NCI-H2081 treated with DMSO at 0.1 percent for 48 hours (cell line): ENCODE measurements at regions not wholly inside any gene's neighbourhood (a gene's known extent, or its start where the extent isn't known, plus 50 kb on each side); places are given as distances from the start of the nearest gene placed in this dataset.

Experiments used
- DNase-seq: peaks from one replicate; lab custom pipeline; 2025; lab: John Stamatoyannopoulos, UW

- DNase-seq: peak; percentile 41
Measured at GRCh38 chr13:91167706-91168385, 179.6 kb upstream of the MIR17HG start.

GRCh38 chr13:91168386-91168711 lies 179.1 kb upstream of the MIR17HG start:
- DNase-seq: no peak

DNA sequence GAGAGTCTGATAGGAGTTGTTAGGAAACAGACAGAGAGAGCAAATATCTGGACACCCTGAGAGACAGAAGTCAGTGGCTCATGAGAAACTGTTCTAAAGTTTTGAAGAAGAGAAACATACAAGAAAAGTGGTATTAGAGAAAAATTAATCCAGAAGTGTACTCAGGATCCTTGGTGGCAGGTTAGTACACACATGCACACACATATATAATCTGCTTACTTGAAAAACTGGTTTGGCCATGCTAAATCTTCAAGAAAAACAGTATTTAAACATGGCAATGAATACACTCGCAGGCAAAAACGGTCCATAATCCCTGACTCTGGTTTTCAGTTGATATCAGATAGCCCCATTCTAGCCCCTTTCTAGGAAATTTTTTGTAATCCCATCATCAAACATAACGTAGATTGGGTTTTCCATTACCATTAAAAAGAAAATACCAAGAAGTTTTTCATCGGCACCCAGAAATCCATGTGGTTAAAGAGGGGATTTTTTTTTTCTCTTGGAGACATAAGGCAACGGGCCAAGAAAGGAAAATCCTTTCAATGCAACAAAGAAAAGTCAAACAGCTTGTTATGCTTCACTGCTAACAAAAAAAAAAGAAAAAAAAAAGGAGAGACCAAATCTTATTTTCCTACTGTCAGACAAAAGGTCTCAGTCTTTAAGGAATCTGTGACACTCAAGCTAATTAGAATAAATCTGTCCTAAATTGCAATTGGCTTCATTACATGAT lies 178.0 kb upstream of the MIR17HG start:
- DNase-seq: no peak

- DNase-seq: no peak
Measured at GRCh38 chr13:91172160-91172559, 175.3 kb upstream of the MIR17HG start.

DNA sequence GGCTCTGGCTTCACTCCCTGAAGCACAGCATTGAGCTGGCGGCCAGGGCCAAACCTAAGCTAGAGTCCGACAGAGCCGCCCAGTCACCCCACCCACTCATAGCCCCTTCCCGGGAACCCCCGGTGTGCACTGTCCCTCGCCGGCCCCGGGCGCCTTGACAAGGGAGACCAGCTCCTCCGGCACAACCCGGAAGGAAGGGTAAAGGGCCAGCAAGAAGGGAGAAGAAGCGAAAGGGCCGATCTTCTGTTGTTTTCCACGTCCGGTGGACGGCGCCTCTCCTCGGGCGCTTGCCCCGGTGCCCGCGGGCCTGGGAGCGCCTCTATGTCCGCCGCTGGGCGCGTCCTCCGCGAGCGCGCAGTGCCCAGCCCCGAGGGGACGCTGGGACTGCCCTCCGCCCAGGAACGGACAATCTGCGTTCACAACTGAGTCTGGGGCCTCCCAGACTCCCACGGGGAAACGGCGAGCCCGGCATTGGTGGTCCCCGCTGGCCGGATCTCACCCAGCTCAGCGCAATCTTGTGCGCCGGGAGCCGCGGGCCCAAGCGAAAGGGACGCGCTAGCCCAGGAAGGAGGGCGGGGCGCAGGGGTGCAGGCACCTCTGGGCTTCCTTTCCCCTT lies 172.5 kb upstream of the MIR17HG start:
- DNase-seq: no peak

GRCh38 chr13:91178099-91178498 lies 169.4 kb upstream of the MIR17HG start:
- no peak for DNase-seq

DNA sequence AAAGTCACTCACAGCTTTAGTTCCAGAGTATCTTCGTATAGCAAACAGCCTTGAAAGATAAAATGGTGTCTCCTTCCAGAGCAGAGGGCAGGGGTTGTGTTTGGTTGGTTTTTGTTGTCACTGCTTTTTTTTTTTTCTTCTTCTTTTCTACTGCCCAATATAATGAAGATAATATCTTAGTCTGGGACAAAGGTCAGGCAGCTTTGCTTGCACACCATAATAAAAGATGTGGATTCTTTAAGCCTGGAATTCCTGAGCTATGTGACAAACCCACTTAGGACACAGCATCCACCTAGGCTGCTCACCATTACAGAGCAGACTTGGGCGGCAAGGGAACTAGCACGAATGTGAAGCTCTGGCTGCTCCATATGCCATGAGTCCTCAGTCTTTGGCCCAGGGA lies 165.6 kb upstream of the MIR17HG start:
- DNase-seq: no peak

DNA sequence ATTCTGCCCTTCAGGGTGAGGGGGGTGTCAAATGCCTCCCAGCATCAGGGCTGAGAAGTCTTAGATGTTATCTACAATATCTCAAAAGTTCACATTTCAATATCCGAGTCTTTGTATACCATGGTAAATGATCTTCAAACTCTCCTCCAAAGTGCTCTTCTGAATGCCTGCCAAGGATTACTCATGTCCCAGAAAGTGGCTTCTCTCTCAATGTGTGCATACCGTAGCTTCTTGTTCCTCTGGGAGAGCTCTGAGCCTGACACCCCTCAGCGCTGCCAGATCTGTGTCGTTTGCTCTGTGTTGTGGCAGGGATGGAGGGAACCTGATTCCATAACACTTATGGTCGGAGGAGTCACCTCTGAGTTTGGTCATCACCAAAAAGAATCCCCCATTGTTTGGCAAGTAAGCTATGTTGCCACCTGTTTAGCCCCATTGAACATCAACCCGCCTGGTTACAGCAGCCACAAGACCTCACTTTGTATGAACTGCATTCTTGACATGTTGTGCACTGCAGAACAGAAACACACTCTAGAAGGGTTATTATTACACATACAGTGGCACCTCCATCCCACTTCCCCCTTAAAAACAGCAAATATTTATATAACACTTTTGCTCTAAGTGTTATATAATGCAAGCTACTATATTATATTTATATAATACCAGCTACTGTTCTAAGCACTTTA lies 163.1 kb upstream of the MIR17HG start:
- no peak for DNase-seq

DNA sequence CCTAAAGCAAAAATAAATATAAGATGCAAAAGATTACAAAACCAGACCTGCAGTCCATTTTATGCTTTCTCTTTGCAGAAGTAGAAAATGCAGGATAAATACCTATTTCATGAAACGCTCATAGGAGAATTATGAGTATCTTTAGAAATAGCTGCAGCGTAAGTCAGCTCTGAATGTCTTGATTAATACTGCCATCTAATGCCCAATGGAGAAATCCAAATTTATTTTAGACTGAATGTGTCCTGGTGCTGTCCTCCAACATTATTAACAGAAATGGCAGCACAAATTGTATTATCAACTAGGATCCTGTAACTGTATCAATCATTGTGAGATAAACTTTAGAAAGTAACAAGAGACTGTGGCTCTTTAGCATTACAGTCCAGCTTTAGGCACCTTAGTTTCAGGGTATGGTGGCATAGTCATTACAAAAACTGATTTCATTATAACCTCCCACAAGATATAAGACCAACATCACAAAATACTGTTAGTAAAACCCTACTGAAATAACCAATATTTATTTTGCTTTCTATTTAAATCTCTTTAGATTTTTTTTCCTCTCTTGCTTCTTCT lies 162.1 kb upstream of the MIR17HG start:
- DNase-seq: peak; percentile 2

DNA sequence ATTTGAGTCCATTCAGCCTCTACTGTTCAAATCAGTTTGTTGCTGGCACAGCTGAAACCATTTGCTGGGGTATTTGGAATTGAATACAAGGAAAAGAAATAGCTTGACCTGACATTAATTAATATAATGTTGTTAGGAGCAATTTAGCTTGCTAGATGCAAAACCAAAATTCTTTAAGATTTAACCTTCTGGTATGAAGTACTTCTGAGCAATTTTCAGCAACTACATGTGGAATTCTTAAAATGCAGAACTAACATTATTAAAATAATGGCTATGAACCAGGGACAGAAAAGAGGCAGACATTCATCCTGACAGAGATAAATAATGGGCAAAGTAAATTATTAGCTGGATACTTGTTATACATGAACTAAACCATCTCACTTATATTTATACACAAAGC lies 160.0 kb upstream of the MIR17HG start:
- DNase-seq: no peak

- no peak for DNase-seq
Measured at GRCh38 chr13:91189506-91189905, 158.0 kb upstream of the MIR17HG start.

DNA sequence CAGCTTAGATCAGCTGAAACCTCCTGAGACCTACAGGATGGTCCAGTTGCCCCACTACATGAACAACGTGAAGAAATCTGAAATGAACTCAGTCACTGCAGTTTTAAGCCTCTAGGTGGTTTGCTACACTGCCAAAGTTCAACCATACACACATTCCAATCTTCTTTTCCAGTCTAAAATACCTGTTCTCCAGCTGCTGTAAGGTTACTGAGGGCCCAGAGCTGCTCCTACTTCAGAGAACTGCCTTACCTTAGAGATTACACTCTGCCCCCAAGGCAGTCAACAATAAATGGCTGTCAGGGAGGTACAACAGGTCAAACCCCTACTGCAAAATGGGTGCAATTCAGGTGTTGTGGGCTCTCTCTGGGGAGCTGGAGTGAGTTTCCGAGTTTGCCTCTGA lies 154.1 kb upstream of the MIR17HG start:
- no peak for DNase-seq

GRCh38 chr13:91195789-91196188 lies 151.7 kb upstream of the MIR17HG start:
- DNase-seq: no peak

DNA sequence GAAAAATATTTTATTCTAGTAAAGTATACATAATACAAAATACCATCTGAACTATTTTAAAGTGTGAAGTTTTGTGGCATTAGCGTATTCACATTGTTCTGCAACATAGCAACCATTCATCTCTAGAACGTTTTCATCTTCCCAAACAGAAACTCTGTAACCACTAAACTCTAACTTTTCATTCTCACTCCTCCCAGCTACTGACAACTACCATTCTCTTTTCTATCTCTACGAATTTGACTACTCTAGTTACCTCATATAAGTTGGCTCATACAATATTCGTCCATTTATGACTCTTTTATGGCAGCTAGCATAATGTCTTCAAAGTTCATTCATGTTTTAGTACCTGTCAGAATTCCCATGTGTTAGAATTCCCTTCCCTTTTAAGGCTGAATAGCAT lies 150.5 kb upstream of the MIR17HG start:
- no peak for DNase-seq

- DNase-seq: no peak
Measured at GRCh38 chr13:91199866-91200265, 147.6 kb upstream of the MIR17HG start.

- no peak for DNase-seq
Measured at GRCh38 chr13:91200486-91200885, 147.0 kb upstream of the MIR17HG start.

DNA sequence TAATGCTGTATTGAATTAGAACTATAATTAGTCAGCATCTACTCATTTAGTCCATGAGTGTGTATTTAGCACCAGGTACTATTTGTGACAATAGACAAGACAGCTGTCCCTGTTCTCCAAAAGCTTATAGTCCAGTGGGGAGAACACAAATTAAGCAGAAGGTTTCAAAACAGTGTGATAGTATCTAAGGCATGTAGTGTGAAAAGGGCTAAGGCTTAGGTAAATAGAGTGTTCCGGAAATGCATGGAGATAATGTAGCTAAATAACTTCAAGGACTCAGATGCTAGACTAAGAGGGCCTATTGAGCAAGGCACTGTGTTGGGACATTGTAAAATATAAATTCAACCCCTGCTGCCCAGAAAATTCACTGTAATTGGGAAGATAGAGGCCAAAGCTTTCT lies 144.1 kb upstream of the MIR17HG start:
- peak; percentile 72 for DNase-seq

DNA sequence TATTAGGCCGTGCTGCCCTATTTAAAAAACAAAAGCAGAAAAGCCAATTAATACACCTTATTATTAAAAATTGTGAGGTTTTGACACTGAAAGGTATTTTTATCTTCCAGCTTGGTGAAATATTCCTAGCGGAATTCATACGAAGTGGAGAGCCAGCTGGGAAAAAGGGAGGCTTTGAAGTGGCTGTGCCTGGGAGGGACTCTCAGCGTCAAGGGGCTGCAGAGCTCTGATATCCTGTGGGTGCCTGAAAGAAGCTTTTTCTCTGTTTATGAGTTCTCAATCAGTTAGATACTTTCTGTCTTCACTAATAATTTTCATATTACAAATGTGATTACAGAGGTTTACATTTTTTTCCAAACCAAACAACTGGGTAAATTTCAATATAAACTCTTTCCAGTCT lies 140.2 kb upstream of the MIR17HG start:
- no peak for DNase-seq

DNA sequence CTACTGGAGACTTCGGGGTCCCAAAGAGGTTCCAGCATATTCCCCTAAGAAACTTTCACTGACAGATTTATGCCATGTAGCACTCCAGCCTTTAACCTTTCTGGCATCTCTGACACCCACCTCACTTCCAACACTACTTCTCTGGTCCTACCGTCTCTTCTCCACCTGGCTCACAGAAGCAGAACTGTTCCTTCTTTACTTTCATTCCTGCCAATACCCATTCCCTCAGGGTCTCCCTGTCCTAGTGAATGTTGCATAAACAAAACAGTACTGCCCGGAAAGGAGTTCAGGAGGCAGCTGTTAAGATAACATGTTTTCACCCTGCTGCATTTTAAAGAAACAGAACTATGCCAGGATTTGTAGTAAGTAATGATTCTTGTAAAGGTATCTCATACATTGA lies 136.0 kb upstream of the MIR17HG start:
- no peak for DNase-seq

- no peak for DNase-seq
Measured at GRCh38 chr13:91212231-91212630, 135.3 kb upstream of the MIR17HG start.

- no peak for DNase-seq
Measured at GRCh38 chr13:91214031-91214430, 133.5 kb upstream of the MIR17HG start.

DNA sequence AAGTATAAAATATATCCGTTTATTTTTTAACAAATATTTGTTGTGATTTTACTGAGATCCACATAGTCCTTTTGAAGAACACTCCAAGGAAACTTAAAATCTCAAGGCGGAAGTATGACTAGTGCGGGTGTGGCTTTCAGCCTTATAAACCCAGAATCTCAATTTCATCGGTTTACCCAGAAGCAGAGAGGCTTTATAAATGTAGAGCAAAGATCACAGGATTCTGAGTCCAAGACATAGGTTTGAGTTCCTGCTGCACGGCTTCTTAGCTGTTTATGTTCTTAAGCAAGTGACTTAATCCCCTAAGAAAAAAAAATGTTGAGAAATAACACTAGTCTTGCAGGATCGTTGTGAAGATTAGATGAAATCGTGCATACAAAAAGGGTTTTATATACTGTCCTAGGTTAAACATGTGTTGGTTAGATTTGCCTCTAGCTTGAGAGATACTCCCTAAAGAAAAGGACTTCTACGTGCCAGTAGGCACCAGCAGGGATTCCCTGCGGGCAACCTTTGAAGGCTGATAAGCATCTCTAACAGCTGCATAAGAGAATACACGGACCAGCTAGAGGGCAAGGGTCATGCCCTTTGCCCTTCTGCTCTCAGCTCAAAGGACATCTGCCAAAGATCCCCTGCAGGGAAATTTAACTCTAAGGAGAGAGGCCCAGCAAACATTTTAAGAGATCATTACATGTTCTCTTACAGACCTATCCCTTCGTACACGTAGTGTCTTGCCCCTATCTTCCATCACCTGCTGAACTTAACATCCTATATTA lies 130.4 kb upstream of the MIR17HG start:
- no peak for DNase-seq
